ENCODE measurements at regions not wholly inside any gene's neighbourhood (a gene's known extent, or its start where the extent isn't known, plus 50 kb on each side); places are given as distances from the start of the nearest gene placed in this dataset.
"Not testable (repeated sequence)": the region's sequence is repeated elsewhere in the genome, so short reads cannot be mapped to it uniquely, and the experiment has no call there.

DNA sequence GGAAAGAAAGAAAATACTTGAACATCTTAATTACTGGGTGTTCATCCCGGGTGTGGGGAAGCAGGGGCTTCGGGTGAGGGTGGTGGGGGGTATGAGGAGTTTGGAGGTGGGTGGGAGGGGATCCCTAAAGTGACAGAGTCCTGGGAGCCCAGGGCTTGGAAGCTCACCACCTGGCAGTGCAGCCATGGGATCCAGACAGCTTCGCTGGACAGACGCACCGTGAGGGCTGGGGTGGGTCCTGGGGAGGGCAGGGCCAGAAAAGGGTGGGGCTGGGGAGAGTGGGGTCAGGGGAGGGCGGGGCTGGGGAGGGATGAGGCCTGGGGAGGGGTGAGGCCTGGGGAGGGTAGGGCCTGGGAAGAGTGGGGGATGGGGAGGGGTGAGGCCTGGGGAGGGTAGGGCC lies 127.5 kb upstream of the LPCAT1 start:
- no peak for DNase-seq

GRCh38 chr5:1649554-1649953 lies 125.8 kb upstream of the LPCAT1 start:
- DNase-seq: no peak

- no peak for DNase-seq
Measured at GRCh38 chr5:1648806-1649205, 125.0 kb upstream of the LPCAT1 start.

- DNase-seq: no peak
Measured at GRCh38 chr5:1647580-1647979, 123.8 kb upstream of the LPCAT1 start.

DNA sequence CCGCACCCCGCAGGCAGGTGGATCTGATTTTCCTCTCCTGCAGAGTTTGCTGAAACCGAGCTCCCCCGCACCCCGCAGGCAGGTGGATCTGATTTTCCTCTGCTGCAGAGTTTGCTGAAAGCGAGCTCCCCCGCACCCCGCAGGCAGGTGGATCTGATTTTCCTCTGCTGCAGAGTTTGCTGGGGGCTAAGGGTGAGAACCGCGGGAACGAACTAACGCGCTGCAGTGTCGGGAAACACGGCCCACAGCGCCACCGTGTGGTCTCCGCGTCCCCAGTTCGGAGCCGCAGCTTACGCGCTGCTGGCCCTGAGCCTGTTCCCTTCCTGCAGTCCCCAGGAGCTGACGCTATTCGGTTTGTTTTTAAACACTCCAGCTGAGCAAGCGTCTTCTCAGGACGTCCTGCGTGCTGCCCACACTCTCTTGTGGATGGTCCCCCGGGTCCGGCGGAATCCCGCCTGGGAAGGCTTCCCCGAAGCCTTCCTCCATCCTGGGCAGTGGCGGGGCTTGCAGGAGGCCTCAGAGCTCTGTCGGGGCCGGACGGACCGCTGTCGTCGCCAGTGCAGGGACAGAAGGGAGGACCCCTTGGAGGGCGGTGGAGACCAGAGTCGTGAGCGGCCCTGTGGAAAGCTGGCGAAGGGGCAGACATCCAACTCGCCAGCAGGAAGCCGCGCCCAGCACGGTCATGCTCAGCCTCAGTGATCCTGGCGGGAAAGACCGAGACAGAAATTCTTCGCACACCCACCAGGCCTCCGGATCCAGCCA lies 121.2 kb upstream of the LPCAT1 start:
- DNase-seq: peak; percentile 55 to 90

- not testable (repeated sequence) for DNase-seq
Measured at GRCh38 chr5:1644393-1644809, 120.6 kb upstream of the LPCAT1 start.

GRCh38 chr5:1643651-1644392 lies 120.1 kb upstream of the LPCAT1 start:
- no peak for DNase-seq

DNA sequence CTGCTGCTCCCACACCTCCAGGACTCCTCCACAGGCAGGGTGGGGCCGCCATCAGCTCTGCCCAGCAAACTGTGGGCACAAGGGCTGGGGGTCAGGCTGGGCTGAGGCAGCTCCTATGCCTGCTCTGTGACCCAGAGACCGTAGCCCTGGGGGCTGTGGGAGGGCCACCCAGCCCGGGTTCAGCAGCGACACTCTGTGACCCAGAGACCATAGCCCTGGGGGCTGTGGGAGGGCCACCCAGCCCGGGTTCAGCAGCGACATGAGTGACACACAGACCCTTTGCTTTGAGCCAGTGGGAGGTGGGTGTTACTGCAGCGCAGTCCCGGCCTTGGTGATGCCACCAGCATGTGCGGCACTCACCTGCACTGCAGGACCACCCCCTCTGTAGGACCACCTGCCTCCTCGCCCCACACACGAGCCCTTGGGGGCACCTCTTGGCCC lies 118.9 kb upstream of the LPCAT1 start:
- no peak for DNase-seq

- no peak for DNase-seq
Measured at GRCh38 chr5:1642221-1642620, 118.5 kb upstream of the LPCAT1 start.

DNA sequence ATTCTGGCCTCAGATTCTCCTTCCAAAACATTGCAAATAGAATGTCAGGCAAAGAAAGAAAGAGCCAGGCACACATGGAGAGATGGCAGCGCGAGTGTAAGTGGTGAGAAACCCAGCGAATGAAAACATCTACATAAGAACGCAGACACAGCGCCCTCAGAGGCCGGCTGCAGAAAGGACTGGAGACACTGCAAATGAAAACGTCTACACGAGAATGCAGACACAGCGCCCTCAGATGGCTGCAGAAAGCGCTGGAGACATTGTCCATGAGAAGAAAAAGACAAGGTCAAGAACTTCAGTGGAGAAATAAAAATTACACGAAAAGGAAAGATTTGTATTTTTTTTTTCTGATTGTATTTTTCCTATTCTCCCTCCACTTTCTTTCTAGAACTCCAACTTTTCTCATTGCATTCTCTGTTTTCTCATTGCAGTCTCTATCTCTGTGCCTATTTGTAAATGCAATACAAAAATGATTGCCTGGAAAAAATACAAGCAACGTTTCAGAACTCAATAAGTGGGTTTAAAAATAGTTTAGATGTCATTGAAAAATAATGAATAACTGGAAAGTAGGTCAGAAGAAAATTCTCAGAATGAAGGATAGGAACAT lies 117.9 kb upstream of the LPCAT1 start:
- DNase-seq: peak; percentile 79 to 84

DNA sequence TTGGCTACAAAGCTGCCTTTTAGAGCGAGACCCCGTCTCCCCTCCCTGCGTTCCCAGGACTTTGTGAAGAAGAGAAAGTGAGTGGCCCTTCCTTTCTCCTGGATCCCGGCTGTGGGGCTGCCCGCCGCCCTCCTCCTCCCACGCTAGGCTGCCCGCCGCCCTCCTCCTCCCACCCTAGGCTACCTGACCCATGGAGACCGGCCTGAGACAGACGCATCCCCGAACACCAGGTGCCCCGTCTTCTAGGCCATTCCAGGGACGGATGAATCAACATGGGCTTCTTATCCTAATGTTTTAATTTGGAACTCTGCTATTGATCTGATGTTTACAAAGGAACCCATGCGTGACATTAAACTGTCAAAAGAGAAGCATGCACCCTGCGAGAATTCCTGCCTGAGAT lies 117.3 kb upstream of the LPCAT1 start:
- no peak for DNase-seq

DNA sequence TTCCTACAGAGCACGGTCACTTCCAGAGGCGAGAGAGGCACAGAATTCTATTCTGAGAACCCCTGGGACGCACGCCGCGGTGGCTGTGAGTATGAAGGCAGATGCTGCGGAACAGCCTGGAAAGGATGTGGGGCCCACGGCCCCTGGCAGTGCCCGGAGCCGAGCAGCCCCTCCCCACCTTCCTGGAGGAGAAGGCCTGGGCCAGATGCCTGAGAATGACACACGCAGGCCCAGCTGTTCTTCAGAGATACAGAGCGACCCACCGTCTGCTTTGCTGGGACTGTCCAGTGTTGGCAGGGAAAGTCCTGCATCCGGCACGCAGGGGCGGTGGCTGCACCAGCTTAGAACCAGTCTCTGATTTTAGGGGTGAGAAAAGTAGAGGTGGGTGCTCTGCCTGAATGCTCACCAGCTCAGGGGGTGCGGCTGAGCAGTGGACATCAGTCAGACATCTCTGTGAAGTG lies 116.7 kb upstream of the LPCAT1 start:
- no peak for DNase-seq

GRCh38 chr5:1639757-1640156 lies 116.0 kb upstream of the LPCAT1 start:
- no peak for DNase-seq

GRCh38 chr5:1638658-1639400 lies 115.1 kb upstream of the LPCAT1 start:
- no peak for DNase-seq

DNA sequence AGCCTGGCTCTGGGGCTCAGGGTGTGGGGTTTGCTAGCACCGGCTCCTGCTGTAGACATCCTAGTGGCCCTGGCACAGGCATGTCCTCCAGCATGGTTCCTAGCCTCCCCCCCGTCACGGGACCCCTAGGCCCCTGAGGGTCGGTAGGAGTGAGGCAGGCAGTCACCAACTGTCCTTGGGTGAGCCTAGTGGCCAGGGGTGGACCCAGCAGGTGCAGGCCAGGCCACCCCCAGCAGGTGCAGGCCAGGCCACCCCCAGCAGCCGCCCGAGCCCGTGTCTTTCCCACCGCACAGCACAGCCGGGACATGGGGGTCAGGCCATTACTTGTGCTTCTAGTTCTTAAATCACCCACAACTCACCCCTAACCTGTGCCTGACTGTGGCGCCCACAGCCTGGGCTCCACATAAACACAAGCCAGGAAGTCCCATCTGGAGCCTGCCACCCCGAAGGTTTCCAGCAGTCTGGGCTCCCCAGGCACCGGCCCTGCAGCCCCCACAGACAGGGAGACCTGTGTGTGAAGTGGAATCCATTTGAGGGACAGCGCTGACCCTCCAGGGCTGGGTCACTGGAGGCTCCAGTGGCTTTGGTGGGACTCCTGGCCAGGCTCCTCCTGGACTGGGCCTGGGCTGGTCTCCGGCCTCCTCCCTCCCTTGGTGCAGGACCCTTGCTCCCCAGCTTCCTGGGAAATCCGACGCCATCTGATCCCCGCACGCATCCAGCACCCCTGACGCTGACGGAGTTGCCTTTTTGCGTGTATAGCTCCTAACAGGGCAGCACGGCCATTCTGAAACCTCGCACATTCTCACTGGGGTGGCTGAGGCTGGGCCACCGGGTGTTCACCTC lies 114.1 kb upstream of the LPCAT1 start:
- DNase-seq: no peak

- DNase-seq: no peak
Measured at GRCh38 chr5:1636981-1637638, 113.3 kb upstream of the LPCAT1 start.

GRCh38 chr5:1636208-1636770 lies 112.5 kb upstream of the LPCAT1 start:
- DNase-seq: not testable (repeated sequence)

GRCh38 chr5:1635477-1635876 lies 111.7 kb upstream of the LPCAT1 start:
- not testable (repeated sequence) for DNase-seq

GRCh38 chr5:1634337-1634661 lies 110.5 kb upstream of the LPCAT1 start:
- no peak for DNase-seq

DNA sequence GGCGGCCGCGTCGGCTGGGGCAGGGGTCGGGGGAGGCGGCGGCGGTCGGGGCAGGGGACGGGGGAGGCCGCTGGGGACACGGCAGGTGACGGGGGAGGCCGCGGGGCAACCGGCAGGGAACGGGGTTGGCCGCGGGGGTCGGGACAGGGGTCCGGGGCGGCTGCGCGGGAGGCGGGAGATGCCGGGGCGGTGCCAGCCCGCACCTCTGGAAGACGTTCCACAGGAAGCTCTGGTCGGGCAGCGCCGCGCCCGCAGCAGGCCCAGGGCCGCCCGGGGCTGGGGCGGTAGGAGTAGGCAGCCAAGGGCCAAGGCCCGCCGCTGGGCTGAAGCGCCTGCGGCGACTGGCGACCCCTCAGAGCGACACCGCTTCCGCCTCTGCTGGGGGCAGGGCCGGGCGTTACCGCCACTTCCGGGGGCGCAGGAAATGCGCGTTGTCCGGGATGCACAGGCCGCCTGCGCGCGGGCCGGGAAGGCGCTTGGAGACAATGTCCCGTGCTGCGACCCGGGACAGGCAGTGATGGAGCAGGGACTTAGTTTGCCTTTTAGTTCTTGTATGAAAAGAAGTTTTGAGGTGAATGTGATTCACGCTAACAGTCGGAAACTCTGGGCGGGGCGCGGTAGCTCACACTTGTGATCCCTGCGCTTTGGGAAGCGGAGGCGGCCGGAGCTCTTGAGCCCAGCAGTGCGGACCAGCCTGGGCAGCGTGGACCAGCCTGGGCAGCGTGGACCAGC lies 110.0 kb upstream of the LPCAT1 start:
- peak; percentile 39 to 54 for DNase-seq

GRCh38 chr5:1631004-1631403 lies 107.2 kb upstream of the LPCAT1 start:
- DNase-seq: not testable (repeated sequence)
